Keratinocyte (primary cell): ENCODE measurements at regions not wholly inside any gene's neighbourhood (a gene's known extent, or its start where the extent isn't known, plus 50 kb on each side); places are given as distances from the start of the nearest gene placed in this dataset.

ENCODE experiments used
- CTCF ChIP-seq, 3 experiments: IDR thresholded peaks in 1 of 3; conservative IDR thresholded peaks in 1 of 3; optimal IDR thresholded peaks in 1 of 3; 2 replicates in 2 of 3; 3 replicates in 1 of 3; pipeline versions ENCODE3 to v1.5.1; 2011; ENCODE audit warnings: low read length in 3 of 3, mild to moderate bottlenecking in 3 of 3, moderate library complexity in 2 of 3, control low read depth in 1 of 3, inconsistent platforms in 1 of 3; ENCODE audit not compliant: insufficient read depth in 2 of 3; ENCODE audit errors: extremely low read depth in 1 of 3
- EZH2 ChIP-seq: IDR thresholded peaks from one replicate; pipeline ENCODE4 v1.6.1; 2012; ENCODE audit warnings: inconsistent platforms, mild to moderate bottlenecking, low read length, moderate library complexity

- no peak for TF ChIP-seq CTCF (optimal IDR thresholded peaks at IDR 0.05 in 1 of 3, IDR thresholded peaks at IDR 0.05 in 1 of 3, conservative IDR thresholded peaks at IDR 0.05 in 1 of 3; ENCODE audit: extremely low read depth in 1 of 3, insufficient read depth in 2 of 3, low read length in 3 of 3)
- TF ChIP-seq EZH2 = no peak
Measured at GRCh38 chr12:78580296-78580695, 284.3 kb upstream of the SYT1 start.
